ENCODE measurements at regions not wholly inside any gene's neighbourhood (a gene's known extent, or its start where the extent isn't known, plus 50 kb on each side); places are given as distances from the start of the nearest gene placed in this dataset.

- no peak for DNase-seq (ENCODE audit: low read depth, low spot score)
- no peak overlapping the region for H3K4me3 ChIP-seq (ENCODE audit: low read length)
Observed at GRCh38 chr3:101099791-101100190, 106.6 kb upstream of the ABI3BP start.

- no peak for DNase-seq (ENCODE audit: low read depth, low spot score)
- no peak overlapping the region for H3K4me3 ChIP-seq (ENCODE audit: low read length)
Observed at GRCh38 chr3:101096444-101096843, 103.2 kb upstream of the ABI3BP start.

GRCh38 chr3:101095693-101096430 lies 102.6 kb upstream of the ABI3BP start:
- no peak overlapping the region for H3K4me3 ChIP-seq (ENCODE audit: low read length)
- no peak for DNase-seq (ENCODE audit: low read depth, low spot score)

GRCh38 chr3:101091489-101091888 lies 98.3 kb upstream of the ABI3BP start:
- DNase-seq (ENCODE audit: low read depth, low spot score): no peak
- H3K4me3 ChIP-seq (ENCODE audit: low read length): no peak overlapping the region

- H3K4me3 ChIP-seq (ENCODE audit: low read length): no peak overlapping the region
- no peak for DNase-seq (ENCODE audit: low read depth, low spot score)
Observed at GRCh38 chr3:101085752-101086151, 92.5 kb upstream of the ABI3BP start.

DNA sequence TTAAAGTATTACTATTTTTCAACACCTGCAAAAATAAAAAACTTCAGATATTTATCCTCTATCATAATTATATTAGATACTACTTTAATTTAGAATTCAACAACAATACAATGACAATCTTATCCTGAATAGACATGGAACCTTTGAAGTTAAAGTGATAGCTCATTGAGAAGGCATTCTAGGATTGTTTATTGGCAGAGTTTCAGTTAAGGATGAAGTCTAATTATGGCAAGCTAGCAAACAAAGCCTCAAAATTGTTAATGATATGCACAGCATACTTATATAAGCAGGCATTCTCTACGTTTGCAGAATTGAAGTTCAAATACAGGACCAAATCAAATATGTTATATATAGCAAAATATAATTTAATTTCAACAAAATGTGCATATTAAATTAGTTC lies 91.2 kb upstream of the ABI3BP start:
- no peak overlapping the region for H3K4me3 ChIP-seq (ENCODE audit: low read length)
- no peak for DNase-seq (ENCODE audit: low read depth, low spot score)

DNA sequence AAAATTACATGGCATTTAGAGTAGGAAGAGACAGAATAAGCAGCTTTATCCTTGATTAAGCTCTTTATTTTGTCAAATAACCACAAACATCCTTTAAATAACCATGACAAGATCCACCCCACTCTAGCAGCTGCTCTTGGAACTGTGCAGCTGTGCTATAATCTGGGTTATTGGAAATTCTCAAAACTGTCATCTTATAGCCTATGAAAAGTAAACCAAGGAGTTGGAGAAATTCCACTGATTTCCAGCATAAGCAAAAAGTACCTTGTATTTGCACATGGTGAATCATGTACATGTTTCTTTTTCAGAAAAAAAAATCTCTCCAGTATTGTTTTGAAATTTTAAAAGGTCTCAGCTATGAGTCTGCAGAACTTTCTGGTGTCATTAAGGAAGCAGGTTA lies 88.8 kb upstream of the ABI3BP start:
- no peak for DNase-seq (ENCODE audit: low read depth, low spot score)
- H3K4me3 ChIP-seq (ENCODE audit: low read length): no peak overlapping the region

- H3K4me3 ChIP-seq (ENCODE audit: low read length): no peak overlapping the region
- no peak for DNase-seq (ENCODE audit: low read depth, low spot score)
Observed at GRCh38 chr3:101081446-101081845, 88.2 kb upstream of the ABI3BP start.

DNA sequence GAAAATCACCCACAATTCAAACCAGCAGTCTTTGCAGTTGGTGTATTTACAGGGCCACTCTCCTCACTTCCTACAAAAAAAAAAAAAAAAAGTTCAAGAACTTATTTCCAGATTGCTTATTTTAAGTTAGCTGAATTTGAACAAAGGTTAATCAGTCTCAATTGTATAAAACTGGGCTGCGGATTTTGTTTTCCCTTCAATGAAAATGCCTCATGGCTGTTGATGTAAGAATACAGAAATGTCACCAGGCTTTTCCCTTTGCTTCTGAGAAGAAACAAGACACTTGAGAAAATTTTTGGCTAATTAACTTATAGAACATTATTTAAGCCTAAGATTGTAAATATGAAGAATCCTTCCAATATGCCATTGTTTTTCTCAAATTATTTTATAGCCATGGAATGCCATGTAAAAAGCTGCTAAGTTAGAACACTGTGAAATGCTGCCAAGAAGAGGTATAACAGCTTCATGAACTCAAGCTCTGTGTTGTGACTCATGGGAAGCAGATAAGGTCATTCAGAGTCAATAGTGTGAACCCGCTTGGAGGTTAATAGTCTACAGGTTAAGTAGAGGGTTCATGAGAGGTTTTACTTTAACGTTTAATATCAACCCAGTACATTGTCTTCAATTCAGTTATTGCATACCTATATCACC lies 84.3 kb upstream of the ABI3BP start:
- no peak overlapping the region for H3K4me3 ChIP-seq (ENCODE audit: low read length)
- DNase-seq (ENCODE audit: low read depth, low spot score): no peak

- no peak overlapping the region for H3K4me3 ChIP-seq (ENCODE audit: low read length)
- DNase-seq (ENCODE audit: low read depth, low spot score): no peak
Observed at GRCh38 chr3:101074518-101074917, 81.3 kb upstream of the ABI3BP start.

DNA sequence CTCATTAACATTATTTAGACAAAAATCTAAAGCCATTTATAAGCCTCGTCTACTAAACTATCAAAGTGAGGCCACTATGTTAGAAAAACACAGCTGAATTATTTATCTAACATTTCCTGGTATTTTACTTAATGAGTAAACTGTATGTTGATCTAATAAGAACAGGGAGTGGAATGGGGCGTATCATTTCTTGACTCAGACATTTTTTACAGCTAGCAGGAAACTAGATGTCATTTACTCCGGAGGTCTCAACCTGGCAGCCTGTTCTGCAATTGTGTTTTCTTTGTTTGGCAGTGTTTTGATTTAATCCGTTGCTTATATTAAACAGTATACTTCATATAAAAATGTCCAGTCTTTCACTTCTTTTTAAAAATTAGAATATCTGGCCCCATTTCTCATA lies 79.1 kb upstream of the ABI3BP start:
- H3K4me3 ChIP-seq (ENCODE audit: low read length): no peak overlapping the region

GRCh38 chr3:101070799-101071121 lies 77.5 kb upstream of the ABI3BP start:
- no peak overlapping the region for H3K4me3 ChIP-seq (ENCODE audit: low read length)
- no peak for DNase-seq (ENCODE audit: low read depth, low spot score)

More for the DNA sequence above, 79.1 kb upstream of the ABI3BP start:
- no peak for DNase-seq (ENCODE audit: low read depth, low spot score)

DNA sequence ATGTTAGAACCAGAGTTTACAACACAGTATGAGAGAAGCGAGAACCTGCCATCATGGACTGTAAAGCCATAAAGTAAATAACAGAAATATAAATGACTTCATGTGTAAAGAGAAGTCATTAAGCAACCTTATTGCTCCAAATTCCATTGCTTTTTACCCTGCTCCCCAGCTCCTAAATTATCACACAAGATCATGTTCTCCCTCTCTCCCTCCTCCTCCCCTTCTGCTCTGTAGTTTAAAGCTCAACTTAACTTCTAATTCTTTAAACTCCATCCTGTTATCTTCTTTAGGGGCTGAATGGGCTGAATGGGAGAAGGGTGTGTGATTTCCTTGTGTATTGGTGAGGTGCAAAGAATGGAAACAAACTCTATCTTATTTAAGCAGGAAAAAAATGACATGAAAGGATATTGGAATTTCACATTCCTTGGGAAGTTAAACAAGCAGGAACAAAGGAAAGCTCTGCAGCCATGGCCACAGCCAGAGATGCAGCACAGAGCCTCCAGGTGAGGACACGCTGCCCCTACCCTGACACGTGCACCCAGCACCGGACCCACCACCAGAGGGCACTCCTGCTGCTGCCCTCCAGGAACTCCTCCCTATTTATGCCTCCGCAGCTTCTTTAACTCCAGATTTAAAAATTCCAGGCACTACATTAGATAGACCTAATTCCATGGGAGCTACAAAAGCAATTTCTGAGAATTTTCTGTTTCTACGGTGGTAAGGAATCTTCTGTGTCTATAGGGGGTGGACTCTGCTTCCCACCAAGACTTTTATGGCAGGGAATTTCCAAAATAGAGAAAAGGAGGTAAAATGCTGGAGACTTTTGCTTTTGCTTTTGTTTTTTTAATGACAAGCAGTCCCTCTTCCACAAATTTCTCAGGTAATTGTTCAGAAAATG lies 76.9 kb upstream of the ABI3BP start:
- peak; percentile 28 for DNase-seq (ENCODE audit: low read depth, low spot score)
- H3K4me3 ChIP-seq (ENCODE audit: low read length): no peak overlapping the region

GRCh38 chr3:101068876-101069606 lies 75.8 kb upstream of the ABI3BP start:
- no peak for DNase-seq (ENCODE audit: low read depth, low spot score)
- H3K4me3 ChIP-seq (ENCODE audit: low read length): no peak overlapping the region

- DNase-seq (ENCODE audit: low read depth, low spot score): no peak
- H3K4me3 ChIP-seq (ENCODE audit: low read length): no peak overlapping the region
Observed at GRCh38 chr3:101066711-101067129, 73.5 kb upstream of the ABI3BP start.

- DNase-seq (ENCODE audit: low read depth, low spot score): no peak
Observed at GRCh38 chr3:101065962-101066361, 72.7 kb upstream of the ABI3BP start.

GRCh38 chr3:101063401-101063800 lies 70.2 kb upstream of the ABI3BP start:
- DNase-seq (ENCODE audit: low read depth, low spot score): no peak
- H3K4me3 ChIP-seq (ENCODE audit: low read length): no peak overlapping the region

More at GRCh38 chr3:101065962-101066361, 72.7 kb upstream of the ABI3BP start:
- no peak overlapping the region for H3K4me3 ChIP-seq (ENCODE audit: low read length)

- no peak for DNase-seq (ENCODE audit: low read depth, low spot score)
- no peak overlapping the region for H3K4me3 ChIP-seq (ENCODE audit: low read length)
Observed at GRCh38 chr3:101061312-101061711, 68.1 kb upstream of the ABI3BP start.

DNA sequence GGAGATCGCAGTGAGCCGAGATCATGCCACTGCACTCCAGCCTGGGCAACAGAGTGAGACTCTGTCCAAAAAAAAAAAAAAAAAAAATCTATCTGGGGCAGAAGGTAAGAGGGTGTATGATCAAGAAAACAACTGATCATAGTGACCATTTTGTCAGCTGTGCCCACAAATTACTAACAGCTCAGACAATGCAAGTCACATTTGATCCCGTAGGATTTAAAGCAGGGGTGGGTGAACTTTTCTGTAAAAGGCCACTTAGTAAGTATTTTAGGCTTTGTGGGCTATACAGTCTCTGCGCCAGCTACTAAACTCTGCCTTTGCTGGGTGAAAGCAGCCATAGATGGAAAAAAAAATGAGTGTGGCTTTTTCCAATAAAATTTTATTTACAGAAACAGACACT lies 57.6 kb upstream of the ABI3BP start:
- no peak for DNase-seq (ENCODE audit: low read depth, low spot score)
- no peak overlapping the region for H3K4me3 ChIP-seq (ENCODE audit: low read length)

Data from Jurkat, Clone E6-1 (cell line).